Mammary epithelial cell (primary cell): ENCODE measurements at regions not wholly inside any gene's neighbourhood (a gene's known extent, or its start where the extent isn't known, plus 50 kb on each side); places are given as distances from the start of the nearest gene placed in this dataset.

Source experiments
- CTCF ChIP-seq, 2 donors: IDR thresholded peaks in 1 of 2; conservative IDR thresholded peaks in 1 of 2; 2 replicates each; pipeline ENCODE4 v1.5.1; 2011 to 2012; ENCODE audit warnings: inconsistent platforms in 2 of 2, low read length in 2 of 2, mild to moderate bottlenecking in 2 of 2, control low read depth in 1 of 2, low read depth in 1 of 2; ENCODE audit not compliant: insufficient read depth in 1 of 2; ENCODE audit errors: extremely low read depth in 1 of 2
- EZH2 ChIP-seq: IDR thresholded peaks from 2 replicates; pipeline ENCODE4 v1.6.1; 2012; ENCODE audit warnings: low read length, inconsistent platforms, borderline replicate concordance

DNA sequence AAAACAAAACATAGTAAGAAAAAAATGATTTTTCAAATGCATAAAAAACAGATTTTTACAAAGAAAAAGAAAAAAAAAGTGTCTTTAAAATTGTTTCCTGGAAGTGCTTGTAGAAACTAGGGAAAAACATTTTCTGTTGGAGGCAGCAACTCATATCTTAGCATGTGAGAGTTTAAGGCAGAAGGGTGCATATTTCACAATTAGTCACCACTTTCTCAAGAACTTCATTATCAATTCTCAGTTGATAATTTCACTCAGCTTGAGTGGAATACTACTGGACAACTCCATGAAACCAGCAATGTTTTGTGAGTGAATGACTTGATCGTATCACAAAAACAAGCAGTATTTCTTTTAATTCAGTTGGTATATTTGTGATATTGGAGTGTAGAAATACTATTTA lies 508.3 kb upstream of the DAB2 start:
- TF ChIP-seq CTCF (conservative IDR thresholded peaks at IDR 0.05 in 1 of 2, IDR thresholded peaks at IDR 0.05 in 1 of 2; ENCODE audit: extremely low read depth in 1 of 2, insufficient read depth in 1 of 2, low read depth in 1 of 2, low read length in 2 of 2) (no peak), EZH2 (no peak)
